ENCODE measurements at regions not wholly inside any gene's neighbourhood (a gene's known extent, or its start where the extent isn't known, plus 50 kb on each side); places are given as distances from the start of the nearest gene placed in this dataset.

GRCh38 chr17:72362376-72363088 is 241.7 kb downstream of the SOX9 start:
- Histone ChIP-seq H3K4me3 (replicated peaks in 1 of 3; ENCODE audit: insufficient read depth in 1 of 3, low read depth in 1 of 3, low read length in 3 of 3) (no peak overlapping the region), H3K27ac (ENCODE audit: insufficient read depth, low read depth, low read length) (no peak overlapping the region), H3K4me2 (ENCODE audit: insufficient read depth, low read length) (no peak overlapping the region), H3K4me1 (ENCODE audit: control insufficient read depth, extremely low read depth, insufficient read depth, low read length) (no peaks in the 10 kb centered on the region), H3K36me3 (ENCODE audit: control insufficient read depth in 2 of 2, extremely low read depth in 1 of 2, insufficient read depth in 2 of 2, low read length in 2 of 2) (no peaks in the 10 kb centered on the region), H3K79me2 (ENCODE audit: control insufficient read depth, insufficient read depth, low read length) (no peaks in the 10 kb centered on the region), H3K9me1 (replicated peaks; ENCODE audit: control insufficient read depth, extremely low read depth, insufficient read depth, low read length) (no peaks in the 10 kb centered on the region), H4K20me1 (replicated peaks; ENCODE audit: control insufficient read depth, extremely low read depth, insufficient read depth, low read length) (no peaks in the 10 kb centered on the region), H3K9me3 (replicated peaks; ENCODE audit: control insufficient read depth, insufficient read depth, low read length) (peaks cover 2% of the 10 kb centered on the region), H3K9ac (replicated peaks; ENCODE audit: extremely low read depth, insufficient read depth, low read length) (no peak overlapping the region), H3K27me3 (ENCODE audit: control insufficient read depth in 2 of 2, insufficient read depth in 2 of 2, low read length in 2 of 2) (no peaks in the 10 kb centered on the region), H2AFZ (ENCODE audit: low read depth, low read length) (no peak overlapping the region)
- intact Hi-C loops (cut with micrococcal nuclease) (no loop called here), dilution Hi-C loops (cut with MboI; ENCODE audit: extremely low pct_ligation_motif_present, low sequenced_read_pairs) (no loop called here)
- TF ChIP-seq JUN (IDR thresholded peaks at IDR 0.05; ENCODE audit: borderline replicate concordance, insufficient read depth, insufficient read length, low read depth) (no peak), FOS (IDR thresholded peaks at IDR 0.05; ENCODE audit: borderline replicate concordance, insufficient read depth, low read length) (no peak)
- CTCF ChIA-PET, result no interaction called here
- DNase-seq (ENCODE audit: low read depth, low spot score) (no peak), FAIRE-seq (no peak)
- POLR2A ChIA-PET, result no interaction called here
- BruUV-seq (replicated peaks), result no TSS peak

- H3K9me3 ChIP-seq (replicated peaks; ENCODE audit: control insufficient read depth, insufficient read depth, low read length), result peaks cover 2% of the 10 kb centered on the region
- H3K4me3 ChIP-seq (replicated peaks in 1 of 3; ENCODE audit: insufficient read depth in 1 of 3, low read depth in 1 of 3, low read length in 3 of 3), result no peak overlapping the region
- no peak for FAIRE-seq
- H4K20me1 ChIP-seq (replicated peaks; ENCODE audit: control insufficient read depth, extremely low read depth, insufficient read depth, low read length), result no peaks in the 10 kb centered on the region
- H3K4me1 ChIP-seq (ENCODE audit: control insufficient read depth, extremely low read depth, insufficient read depth, low read length), result no peaks in the 10 kb centered on the region
- H3K4me2 ChIP-seq (ENCODE audit: insufficient read depth, low read length), result no peak overlapping the region
- no peaks in the 10 kb centered on the region for H3K36me3 ChIP-seq (ENCODE audit: control insufficient read depth in 2 of 2, extremely low read depth in 1 of 2, insufficient read depth in 2 of 2, low read length in 2 of 2)
- intact Hi-C loops (cut with micrococcal nuclease), result no loop called here
- H3K9me1 ChIP-seq (replicated peaks; ENCODE audit: control insufficient read depth, extremely low read depth, insufficient read depth, low read length), result no peaks in the 10 kb centered on the region
- POLR2A ChIA-PET, result no interaction called here
- H3K27ac ChIP-seq (ENCODE audit: insufficient read depth, low read depth, low read length), result no peak overlapping the region
- no peak for DNase-seq (ENCODE audit: low read depth, low spot score)
- no peaks in the 10 kb centered on the region for H3K79me2 ChIP-seq (ENCODE audit: control insufficient read depth, insufficient read depth, low read length)
- dilution Hi-C loops (cut with MboI; ENCODE audit: extremely low pct_ligation_motif_present, low sequenced_read_pairs), result no loop called here
- H3K9ac ChIP-seq (replicated peaks; ENCODE audit: extremely low read depth, insufficient read depth, low read length), result no peak overlapping the region
- CTCF ChIA-PET, result no interaction called here
- H3K27me3 ChIP-seq (ENCODE audit: control insufficient read depth in 2 of 2, insufficient read depth in 2 of 2, low read length in 2 of 2), result no peaks in the 10 kb centered on the region
- H2AFZ ChIP-seq (ENCODE audit: low read depth, low read length), result no peak overlapping the region
- BruUV-seq (replicated peaks), result no TSS peak
- TF ChIP-seq POLR2AphosphoS5 (IDR thresholded peaks at IDR 0.05; ENCODE audit: insufficient read depth, low read depth, low read length) (no peak), POLR2A (IDR thresholded peaks at IDR 0.05; ENCODE audit: low read depth, low read length) (no peak), GATA2 (IDR thresholded peaks at IDR 0.05; ENCODE audit: insufficient read depth, insufficient read length, low read depth, low read length) (no peak), FOS (IDR thresholded peaks at IDR 0.05; ENCODE audit: borderline replicate concordance, insufficient read depth, low read length) (no peak), JUN (IDR thresholded peaks at IDR 0.05; ENCODE audit: borderline replicate concordance, insufficient read depth, insufficient read length, low read depth) (no peak), MYC (IDR thresholded peaks at IDR 0.05; ENCODE audit: low read depth, low read length) (no peak), CTCF (IDR thresholded peaks at IDR 0.05; ENCODE audit: extremely low read depth in 1 of 2, insufficient read depth in 1 of 2, low read depth in 1 of 2, low read length in 2 of 2) (no peak), EZH2 (IDR thresholded peaks at IDR 0.05; ENCODE audit: borderline replicate concordance, low read depth, low read length, severe bottlenecking) (no peak)
- TF ChIP-seq, protein P1, sequence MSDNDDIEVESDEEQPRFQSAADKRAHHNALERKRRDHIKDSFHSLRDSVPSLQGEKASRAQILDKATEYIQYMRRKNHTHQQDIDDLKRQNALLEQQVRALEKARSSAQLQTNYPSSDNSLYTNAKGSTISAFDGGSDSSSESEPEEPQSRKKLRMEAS (IDR thresholded peaks at IDR 0.05; ENCODE audit: insufficient read depth, insufficient read length), result no peak
These were observed 242.3 kb downstream of the SOX9 start for GRCh38 chr17:72363089-72363610.
